ENCODE measurements at regions not wholly inside any gene's neighbourhood (a gene's known extent, or its start where the extent isn't known, plus 50 kb on each side); places are given as distances from the start of the nearest gene placed in this dataset.

DNA sequence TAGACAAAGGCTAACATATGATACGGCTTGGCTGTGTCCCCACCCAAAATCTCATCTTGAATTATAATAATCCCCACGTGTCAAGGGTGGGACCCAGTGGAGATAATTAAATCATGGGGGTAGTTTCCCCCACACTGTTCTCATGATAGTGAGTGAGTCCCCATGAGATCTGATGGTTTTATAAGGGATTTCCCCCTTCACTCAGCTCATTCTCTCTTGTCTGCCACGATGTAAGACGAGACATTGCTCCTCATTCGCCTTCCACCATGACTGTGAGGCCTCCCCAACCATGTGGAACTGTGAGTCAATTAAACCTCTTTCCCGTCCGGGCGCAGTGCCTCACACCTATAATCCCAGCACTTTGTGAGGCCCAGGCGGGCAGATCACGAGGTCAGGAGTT lies 143.5 kb downstream of the RXFP2 start:
- H3K4me3 ChIP-seq = no peak overlapping the region
- H3K27me3 ChIP-seq (ENCODE audit: insufficient read depth) = no peaks in the 10 kb centered on the region
- H3K36me3 ChIP-seq (ENCODE audit: insufficient read depth) = no peaks in the 10 kb centered on the region
- Mint-ChIP-seq H3K27ac (no peak overlapping the region), H3K4me1 (peaks cover 6% of the 10 kb centered on the region; the same call in 2 of the 3 replicates), H3K9me3 (no peaks in the 10 kb centered on the region), H3K27me3 (ENCODE audit: insufficient read depth, low read depth, poor library complexity) (no peaks in the 10 kb centered on the region), H3K36me3 (ENCODE audit: low read depth) (no peaks in the 10 kb centered on the region), H3K4me3 (no peak overlapping the region)
- no peak overlapping the region for H3K27ac ChIP-seq (ENCODE audit: low read depth)
- H3K4me2 ChIP-seq = no peak overlapping the region
- H4K20me1 ChIP-seq (replicated peaks; ENCODE audit: insufficient read depth) = peaks cover 4% of the 10 kb centered on the region; the same call in 1 of the 2 replicates
- DNase-seq (ENCODE audit: low spot score) (no peak), ATAC-seq (no peak)
- H3K4me1 ChIP-seq (ENCODE audit: insufficient read depth) = 0 out of 2 replicates have a peak, but pooled peaks cover 5% of the 10 kb centered on the region
- no peaks in the 10 kb centered on the region for H3F3A ChIP-seq (replicated peaks; ENCODE audit: low read depth)
- H3K79me2 ChIP-seq (replicated peaks; ENCODE audit: insufficient read depth) = no peaks in the 10 kb centered on the region
- no peak overlapping the region for H2AFZ ChIP-seq
- TF ChIP-seq CREB1 (CRISPR knock-in tag; IDR thresholded peaks at IDR 0.05; ENCODE audit: low read depth) (no peak), JUNB (IDR thresholded peaks at IDR 0.05; ENCODE audit: unreplicated experiment) (no peak), ZNF331 (CRISPR knock-in tag; IDR thresholded peaks at IDR 0.05; ENCODE audit: low read depth) (no peak), ZNF114 (CRISPR knock-in tag; IDR thresholded peaks at IDR 0.05) (no peak), EZH2 (IDR thresholded peaks at IDR 0.05; ENCODE audit: low read depth, unreplicated experiment) (no peak), EZH2phosphoT487 (IDR thresholded peaks at IDR 0.05; ENCODE audit: unreplicated experiment) (no peak), STAT1 (IDR thresholded peaks at IDR 0.05; ENCODE audit: unreplicated experiment) (no peak), POLR2AphosphoS5 (IDR thresholded peaks at IDR 0.05; ENCODE audit: low read depth) (no peak), NANOG (IDR thresholded peaks at IDR 0.05; ENCODE audit: borderline replicate concordance) (no peak)
- TF ChIP-seq, protein P1, sequence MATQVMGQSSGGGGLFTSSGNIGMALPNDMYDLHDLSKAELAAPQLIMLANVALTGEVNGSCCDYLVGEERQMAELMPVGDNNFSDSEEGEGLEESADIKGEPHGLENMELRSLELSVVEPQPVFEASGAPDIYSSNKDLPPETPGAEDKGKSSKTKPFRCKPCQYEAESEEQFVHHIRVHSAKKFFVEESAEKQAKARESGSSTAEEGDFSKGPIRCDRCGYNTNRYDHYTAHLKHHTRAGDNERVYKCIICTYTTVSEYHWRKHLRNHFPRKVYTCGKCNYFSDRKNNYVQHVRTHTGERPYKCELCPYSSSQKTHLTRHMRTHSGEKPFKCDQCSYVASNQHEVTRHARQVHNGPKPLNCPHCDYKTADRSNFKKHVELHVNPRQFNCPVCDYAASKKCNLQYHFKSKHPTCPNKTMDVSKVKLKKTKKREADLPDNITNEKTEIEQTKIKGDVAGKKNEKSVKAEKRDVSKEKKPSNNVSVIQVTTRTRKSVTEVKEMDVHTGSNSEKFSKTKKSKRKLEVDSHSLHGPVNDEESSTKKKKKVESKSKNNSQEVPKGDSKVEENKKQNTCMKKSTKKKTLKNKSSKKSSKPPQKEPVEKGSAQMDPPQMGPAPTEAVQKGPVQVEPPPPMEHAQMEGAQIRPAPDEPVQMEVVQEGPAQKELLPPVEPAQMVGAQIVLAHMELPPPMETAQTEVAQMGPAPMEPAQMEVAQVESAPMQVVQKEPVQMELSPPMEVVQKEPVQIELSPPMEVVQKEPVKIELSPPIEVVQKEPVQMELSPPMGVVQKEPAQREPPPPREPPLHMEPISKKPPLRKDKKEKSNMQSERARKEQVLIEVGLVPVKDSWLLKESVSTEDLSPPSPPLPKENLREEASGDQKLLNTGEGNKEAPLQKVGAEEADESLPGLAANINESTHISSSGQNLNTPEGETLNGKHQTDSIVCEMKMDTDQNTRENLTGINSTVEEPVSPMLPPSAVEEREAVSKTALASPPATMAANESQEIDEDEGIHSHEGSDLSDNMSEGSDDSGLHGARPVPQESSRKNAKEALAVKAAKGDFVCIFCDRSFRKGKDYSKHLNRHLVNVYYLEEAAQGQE (IDR thresholded peaks at IDR 0.05; ENCODE audit: unreplicated experiment) = no peak
- TF ChIP-seq, protein P2, sequence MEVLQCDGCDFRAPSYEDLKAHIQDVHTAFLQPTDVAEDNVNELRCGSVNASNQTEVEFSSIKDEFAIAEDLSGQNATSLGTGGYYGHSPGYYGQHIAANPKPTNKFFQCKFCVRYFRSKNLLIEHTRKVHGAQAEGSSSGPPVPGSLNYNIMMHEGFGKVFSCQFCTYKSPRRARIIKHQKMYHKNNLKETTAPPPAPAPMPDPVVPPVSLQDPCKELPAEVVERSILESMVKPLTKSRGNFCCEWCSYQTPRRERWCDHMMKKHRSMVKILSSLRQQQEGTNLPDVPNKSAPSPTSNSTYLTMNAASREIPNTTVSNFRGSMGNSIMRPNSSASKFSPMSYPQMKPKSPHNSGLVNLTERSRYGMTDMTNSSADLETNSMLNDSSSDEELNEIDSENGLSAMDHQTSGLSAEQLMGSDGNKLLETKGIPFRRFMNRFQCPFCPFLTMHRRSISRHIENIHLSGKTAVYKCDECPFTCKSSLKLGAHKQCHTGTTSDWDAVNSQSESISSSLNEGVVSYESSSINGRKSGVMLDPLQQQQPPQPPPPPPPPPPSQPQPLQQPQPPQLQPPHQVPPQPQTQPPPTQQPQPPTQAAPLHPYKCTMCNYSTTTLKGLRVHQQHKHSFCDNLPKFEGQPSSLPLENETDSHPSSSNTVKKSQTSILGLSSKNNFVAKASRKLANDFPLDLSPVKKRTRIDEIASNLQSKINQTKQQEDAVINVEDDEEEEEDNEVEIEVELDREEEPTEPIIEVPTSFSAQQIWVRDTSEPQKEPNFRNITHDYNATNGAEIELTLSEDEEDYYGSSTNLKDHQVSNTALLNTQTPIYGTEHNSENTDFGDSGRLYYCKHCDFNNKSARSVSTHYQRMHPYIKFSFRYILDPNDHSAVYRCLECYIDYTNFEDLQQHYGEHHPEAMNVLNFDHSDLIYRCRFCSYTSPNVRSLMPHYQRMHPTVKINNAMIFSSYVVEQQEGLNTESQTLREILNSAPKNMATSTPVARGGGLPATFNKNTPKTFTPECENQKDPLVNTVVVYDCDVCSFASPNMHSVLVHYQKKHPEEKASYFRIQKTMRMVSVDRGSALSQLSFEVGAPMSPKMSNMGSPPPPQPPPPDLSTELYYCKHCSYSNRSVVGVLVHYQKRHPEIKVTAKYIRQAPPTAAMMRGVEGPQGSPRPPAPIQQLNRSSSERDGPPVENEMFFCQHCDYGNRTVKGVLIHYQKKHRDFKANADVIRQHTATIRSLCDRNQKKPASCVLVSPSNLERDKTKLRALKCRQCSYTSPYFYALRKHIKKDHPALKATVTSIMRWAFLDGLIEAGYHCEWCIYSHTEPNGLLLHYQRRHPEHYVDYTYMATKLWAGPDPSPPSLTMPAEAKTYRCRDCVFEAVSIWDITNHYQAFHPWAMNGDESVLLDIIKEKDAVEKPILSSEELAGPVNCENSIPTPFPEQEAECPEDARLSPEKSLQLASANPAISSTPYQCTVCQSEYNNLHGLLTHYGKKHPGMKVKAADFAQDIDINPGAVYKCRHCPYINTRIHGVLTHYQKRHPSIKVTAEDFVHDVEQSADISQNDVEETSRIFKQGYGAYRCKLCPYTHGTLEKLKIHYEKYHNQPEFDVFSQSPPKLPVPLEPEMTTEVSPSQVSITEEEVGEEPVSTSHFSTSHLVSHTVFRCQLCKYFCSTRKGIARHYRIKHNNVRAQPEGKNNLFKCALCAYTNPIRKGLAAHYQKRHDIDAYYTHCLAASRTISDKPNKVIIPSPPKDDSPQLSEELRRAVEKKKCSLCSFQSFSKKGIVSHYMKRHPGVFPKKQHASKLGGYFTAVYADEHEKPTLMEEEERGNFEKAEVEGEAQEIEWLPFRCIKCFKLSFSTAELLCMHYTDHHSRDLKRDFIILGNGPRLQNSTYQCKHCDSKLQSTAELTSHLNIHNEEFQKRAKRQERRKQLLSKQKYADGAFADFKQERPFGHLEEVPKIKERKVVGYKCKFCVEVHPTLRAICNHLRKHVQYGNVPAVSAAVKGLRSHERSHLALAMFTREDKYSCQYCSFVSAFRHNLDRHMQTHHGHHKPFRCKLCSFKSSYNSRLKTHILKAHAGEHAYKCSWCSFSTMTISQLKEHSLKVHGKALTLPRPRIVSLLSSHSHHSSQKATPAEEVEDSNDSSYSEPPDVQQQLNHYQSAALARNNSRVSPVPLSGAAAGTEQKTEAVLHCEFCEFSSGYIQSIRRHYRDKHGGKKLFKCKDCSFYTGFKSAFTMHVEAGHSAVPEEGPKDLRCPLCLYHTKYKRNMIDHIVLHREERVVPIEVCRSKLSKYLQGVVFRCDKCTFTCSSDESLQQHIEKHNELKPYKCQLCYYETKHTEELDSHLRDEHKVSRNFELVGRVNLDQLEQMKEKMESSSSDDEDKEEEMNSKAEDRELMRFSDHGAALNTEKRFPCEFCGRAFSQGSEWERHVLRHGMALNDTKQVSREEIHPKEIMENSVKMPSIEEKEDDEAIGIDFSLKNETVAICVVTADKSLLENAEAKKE (CRISPR knock-in tag; IDR thresholded peaks at IDR 0.05) = no peak
- TF ChIP-seq, protein P3, sequence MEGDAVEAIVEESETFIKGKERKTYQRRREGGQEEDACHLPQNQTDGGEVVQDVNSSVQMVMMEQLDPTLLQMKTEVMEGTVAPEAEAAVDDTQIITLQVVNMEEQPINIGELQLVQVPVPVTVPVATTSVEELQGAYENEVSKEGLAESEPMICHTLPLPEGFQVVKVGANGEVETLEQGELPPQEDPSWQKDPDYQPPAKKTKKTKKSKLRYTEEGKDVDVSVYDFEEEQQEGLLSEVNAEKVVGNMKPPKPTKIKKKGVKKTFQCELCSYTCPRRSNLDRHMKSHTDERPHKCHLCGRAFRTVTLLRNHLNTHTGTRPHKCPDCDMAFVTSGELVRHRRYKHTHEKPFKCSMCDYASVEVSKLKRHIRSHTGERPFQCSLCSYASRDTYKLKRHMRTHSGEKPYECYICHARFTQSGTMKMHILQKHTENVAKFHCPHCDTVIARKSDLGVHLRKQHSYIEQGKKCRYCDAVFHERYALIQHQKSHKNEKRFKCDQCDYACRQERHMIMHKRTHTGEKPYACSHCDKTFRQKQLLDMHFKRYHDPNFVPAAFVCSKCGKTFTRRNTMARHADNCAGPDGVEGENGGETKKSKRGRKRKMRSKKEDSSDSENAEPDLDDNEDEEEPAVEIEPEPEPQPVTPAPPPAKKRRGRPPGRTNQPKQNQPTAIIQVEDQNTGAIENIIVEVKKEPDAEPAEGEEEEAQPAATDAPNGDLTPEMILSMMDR (conservative IDR thresholded peaks at IDR 0.05; ENCODE audit: low read depth in 2 of 2) = no peak
- TF ChIP-seq, protein P4, sequence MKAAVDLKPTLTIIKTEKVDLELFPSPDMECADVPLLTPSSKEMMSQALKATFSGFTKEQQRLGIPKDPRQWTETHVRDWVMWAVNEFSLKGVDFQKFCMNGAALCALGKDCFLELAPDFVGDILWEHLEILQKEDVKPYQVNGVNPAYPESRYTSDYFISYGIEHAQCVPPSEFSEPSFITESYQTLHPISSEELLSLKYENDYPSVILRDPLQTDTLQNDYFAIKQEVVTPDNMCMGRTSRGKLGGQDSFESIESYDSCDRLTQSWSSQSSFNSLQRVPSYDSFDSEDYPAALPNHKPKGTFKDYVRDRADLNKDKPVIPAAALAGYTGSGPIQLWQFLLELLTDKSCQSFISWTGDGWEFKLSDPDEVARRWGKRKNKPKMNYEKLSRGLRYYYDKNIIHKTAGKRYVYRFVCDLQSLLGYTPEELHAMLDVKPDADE (IDR thresholded peaks at IDR 0.05) = no peak
- H3K9me2 ChIP-seq (ENCODE audit: insufficient read depth) = no peaks in the 10 kb centered on the region

All from GM23338 (cell line).